ENCODE measurements at regions not wholly inside any gene's neighbourhood (a gene's known extent, or its start where the extent isn't known, plus 50 kb on each side); places are given as distances from the start of the nearest gene placed in this dataset.
"Not testable (repeated sequence)": the region's sequence is repeated elsewhere in the genome, so short reads cannot be mapped to it uniquely, and the experiment has no call there.

- ChIA-PET CTCF (no interaction called here), POLR2A (ENCODE audit: low non-redundant PET) (no interaction called here)
- no peak for DNase-seq (ENCODE audit: low spot score)
- H3K27ac ChIP-seq: no peak overlapping the region
- TF ChIP-seq, protein P1, sequence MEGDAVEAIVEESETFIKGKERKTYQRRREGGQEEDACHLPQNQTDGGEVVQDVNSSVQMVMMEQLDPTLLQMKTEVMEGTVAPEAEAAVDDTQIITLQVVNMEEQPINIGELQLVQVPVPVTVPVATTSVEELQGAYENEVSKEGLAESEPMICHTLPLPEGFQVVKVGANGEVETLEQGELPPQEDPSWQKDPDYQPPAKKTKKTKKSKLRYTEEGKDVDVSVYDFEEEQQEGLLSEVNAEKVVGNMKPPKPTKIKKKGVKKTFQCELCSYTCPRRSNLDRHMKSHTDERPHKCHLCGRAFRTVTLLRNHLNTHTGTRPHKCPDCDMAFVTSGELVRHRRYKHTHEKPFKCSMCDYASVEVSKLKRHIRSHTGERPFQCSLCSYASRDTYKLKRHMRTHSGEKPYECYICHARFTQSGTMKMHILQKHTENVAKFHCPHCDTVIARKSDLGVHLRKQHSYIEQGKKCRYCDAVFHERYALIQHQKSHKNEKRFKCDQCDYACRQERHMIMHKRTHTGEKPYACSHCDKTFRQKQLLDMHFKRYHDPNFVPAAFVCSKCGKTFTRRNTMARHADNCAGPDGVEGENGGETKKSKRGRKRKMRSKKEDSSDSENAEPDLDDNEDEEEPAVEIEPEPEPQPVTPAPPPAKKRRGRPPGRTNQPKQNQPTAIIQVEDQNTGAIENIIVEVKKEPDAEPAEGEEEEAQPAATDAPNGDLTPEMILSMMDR (conservative IDR thresholded peaks at IDR 0.05; ENCODE audit: low read depth): no peak
Observed at GRCh38 chr18:38752430-38752829, 1186.8 kb upstream of the CELF4 start.

- DNase-seq (ENCODE audit: low spot score): no peak
- TF ChIP-seq, protein P1 (conservative IDR thresholded peaks at IDR 0.05; ENCODE audit: low read depth): no peak
Observed at GRCh38 chr18:38751898-38752297, 1186.3 kb upstream of the CELF4 start.

GRCh38 chr18:38751211-38751610 lies 1185.6 kb upstream of the CELF4 start:
- CTCF ChIA-PET: no interaction called here
- H3K27ac ChIP-seq: no peak overlapping the region
- POLR2A ChIA-PET (ENCODE audit: low non-redundant PET): no interaction called here
- TF ChIP-seq, protein P1 (conservative IDR thresholded peaks at IDR 0.05; ENCODE audit: low read depth): no peak
- no peak for DNase-seq (ENCODE audit: low spot score)

More at GRCh38 chr18:38751898-38752297, 1186.3 kb upstream of the CELF4 start:
- H3K27ac ChIP-seq: no peak overlapping the region
- CTCF ChIA-PET: no interaction called here
- POLR2A ChIA-PET (ENCODE audit: low non-redundant PET): no interaction called here

- no peak overlapping the region for H3K27ac ChIP-seq
- no peak for DNase-seq (ENCODE audit: low spot score)
- ChIA-PET CTCF (no interaction called here), POLR2A (ENCODE audit: low non-redundant PET) (no interaction called here)
- TF ChIP-seq, protein P1 (conservative IDR thresholded peaks at IDR 0.05; ENCODE audit: low read depth): no peak
Observed at GRCh38 chr18:38750751-38751150, 1185.2 kb upstream of the CELF4 start.

GRCh38 chr18:38747153-38747552 lies 1181.6 kb upstream of the CELF4 start:
- DNase-seq (ENCODE audit: low spot score): no peak
- TF ChIP-seq, protein P1 (conservative IDR thresholded peaks at IDR 0.05; ENCODE audit: low read depth): no peak
- ChIA-PET CTCF (no interaction called here), POLR2A (ENCODE audit: low non-redundant PET) (no interaction called here)
- H3K27ac ChIP-seq: no peak overlapping the region

DNA sequence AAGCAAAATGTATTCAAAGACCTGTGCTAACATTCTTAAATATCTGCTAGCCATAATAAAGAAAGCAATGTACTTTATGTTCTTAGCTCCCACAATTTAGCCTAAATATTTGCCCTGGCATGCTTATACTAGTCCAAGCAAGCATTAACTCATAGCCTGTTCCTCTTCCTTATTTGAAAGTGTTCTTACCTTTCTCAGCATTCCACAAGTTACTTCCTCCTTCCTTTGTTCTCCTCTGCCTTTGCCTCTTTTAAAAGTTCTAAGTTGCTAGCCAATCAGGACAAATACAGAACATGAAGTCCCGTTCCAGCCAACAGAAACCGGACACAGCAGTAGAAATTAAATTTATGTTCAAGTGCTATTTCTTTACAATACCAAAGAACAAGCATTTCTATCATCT lies 1154.6 kb upstream of the CELF4 start:
- CTCF ChIA-PET; DNase-seq (ENCODE audit: low spot score); POLR2A ChIA-PET (ENCODE audit: low non-redundant PET); H3K27ac ChIP-seq: not testable (repeated sequence)

GRCh38 chr18:38718365-38718901 lies 1152.8 kb upstream of the CELF4 start:
- no peak overlapping the region for H3K27ac ChIP-seq
- ChIA-PET CTCF (interaction anchor here (0.6 kb wide), 1 partner anchor 24 kb away, joined by 3 read pairs; no protein-coding TSS in a partner anchor), POLR2A (ENCODE audit: low non-redundant PET) (no interaction called here)
- TF ChIP-seq, protein P1 (conservative IDR thresholded peaks at IDR 0.05; ENCODE audit: low read depth): no peak
- no peak for DNase-seq (ENCODE audit: low spot score)

Data from RWPE1 (cell line).